OCI-LY7 (cell line): ENCODE measurements at regions not wholly inside any gene's neighbourhood (a gene's known extent, or its start where the extent isn't known, plus 50 kb on each side); places are given as distances from the start of the nearest gene placed in this dataset.

Experiments used
- BruUV-seq: library from RNA; stranded (reverse); fragments of 400-500 nt; replicated peaks from 2 replicates; lab custom pipeline; 2021; lab: Mats Ljungman, UMichigan
- CTCF ChIA-PET: fragments of 300-600 bp; sonication (Branson Sonifier 250); formaldehyde crosslinking; loops from one replicate; lab custom pipeline; 2022; ENCODE audit warnings: antibody characterized with exemption; ENCODE audit not compliant: unreplicated experiment; lab: Charles Lee
- POLR2A ChIA-PET: fragments of 300-600 bp; sonication (Branson Sonifier 250); formaldehyde crosslinking; loops from one replicate; lab custom pipeline; 2022; ENCODE audit warnings: antibody characterized with exemption; lab: Charles Lee
- DNase-seq: peaks from one replicate; pipeline ENCODE4 v3.0.0-alpha.2; 2015; ENCODE audit warnings: low spot score
- H2AFZ ChIP-seq: fragments of 200-600 bp; sonication (generic), shearing (Covaris generic); 2 replicates; pipeline ENCODE4 v1.6.1; 2014; ENCODE audit warnings: mild to moderate bottlenecking, antibody characterized with exemption, low read length, moderate library complexity
- H3K27ac ChIP-seq: fragments of 200-600 bp; sonication (generic); 2 replicates; pipeline ENCODE4 v1.5.1; 2014; ENCODE audit warnings: mixed run types, low read depth, mild to moderate bottlenecking, moderate library complexity, low read length, inconsistent platforms; ENCODE audit not compliant: poor library complexity, severe bottlenecking
- H3K36me3 ChIP-seq: fragments of 200-600 bp; sonication (generic); 2 replicates; pipeline ENCODE4 v1.6.1; 2014; ENCODE audit warnings: mild to moderate bottlenecking, antibody characterized with exemption, low read length, moderate library complexity, mixed read lengths; ENCODE audit not compliant: insufficient read depth
- H3K4me1 ChIP-seq: fragments of 200-600 bp; sonication (generic); 2 replicates; pipeline ENCODE4 v1.5.1; 2014; ENCODE audit warnings: mild to moderate bottlenecking, low read length; ENCODE audit not compliant: insufficient read depth, poor library complexity, severe bottlenecking
- H3K4me2 ChIP-seq: fragments of 200-600 bp; sonication (generic); 2 replicates; pipeline ENCODE4 v1.6.1; 2014; ENCODE audit warnings: mild to moderate bottlenecking, low read length
- H3K4me3 ChIP-seq: fragments of 200-600 bp; sonication (generic); 2 replicates; pipeline ENCODE4 v1.5.1; 2014; ENCODE audit warnings: mild to moderate bottlenecking, low read depth, low read length; ENCODE audit not compliant: poor library complexity, severe bottlenecking
- H3K79me2 ChIP-seq: fragments of 200-600 bp; sonication (generic); 2 replicates; pipeline ENCODE4 v1.6.1; 2016; ENCODE audit warnings: low read depth, mild to moderate bottlenecking, low read length, moderate library complexity, mixed read lengths; ENCODE audit not compliant: insufficient read depth
- H3K9me2 ChIP-seq: fragments of 200-600 bp; sonication (generic); 2 replicates; pipeline ENCODE4 v1.6.1; 2016; ENCODE audit warnings: mild to moderate bottlenecking, low read length, mixed read lengths; ENCODE audit not compliant: insufficient read depth
- H3K9me3 ChIP-seq: fragments of 200-600 bp; sonication (generic); 2 replicates; pipeline ENCODE4 v1.6.1; 2014; ENCODE audit warnings: mild to moderate bottlenecking, mixed run types, low read length, mixed read lengths
- H4K20me1 ChIP-seq: fragments of 200-600 bp; sonication (generic); 2 replicates; pipeline ENCODE4 v1.6.1; 2014; ENCODE audit warnings: mild to moderate bottlenecking, antibody characterized with exemption, low read length, moderate library complexity, mixed read lengths; ENCODE audit not compliant: insufficient read depth
- EZH2phosphoT487 ChIP-seq: fragments of 200-600 bp; sonication (generic); IDR thresholded peaks from 2 replicates; pipeline ENCODE4 v1.6.1; 2018; ENCODE audit warnings: low read depth, borderline replicate concordance, mild to moderate bottlenecking, mixed run types, antibody characterized with exemption, low read length, moderate library complexity, mixed read lengths
- intact Hi-C: fragments of 100-400 bp; cut with micrococcal nuclease; formaldehyde crosslinking; loops from one replicate; pipeline ENCODE4 v1.10.0; 2022; ENCODE audit not compliant: unreplicated experiment
- TF ChIP-seq, protein P1 (sequence below): fragments of 200-600 bp; sonication (generic); conservative IDR thresholded peaks from 2 replicates; pipeline ENCODE4 v1.5.1; 2014; ENCODE audit warnings: mild to moderate bottlenecking, antibody characterized with exemption, low read length, moderate library complexity, mixed read lengths

DNA sequence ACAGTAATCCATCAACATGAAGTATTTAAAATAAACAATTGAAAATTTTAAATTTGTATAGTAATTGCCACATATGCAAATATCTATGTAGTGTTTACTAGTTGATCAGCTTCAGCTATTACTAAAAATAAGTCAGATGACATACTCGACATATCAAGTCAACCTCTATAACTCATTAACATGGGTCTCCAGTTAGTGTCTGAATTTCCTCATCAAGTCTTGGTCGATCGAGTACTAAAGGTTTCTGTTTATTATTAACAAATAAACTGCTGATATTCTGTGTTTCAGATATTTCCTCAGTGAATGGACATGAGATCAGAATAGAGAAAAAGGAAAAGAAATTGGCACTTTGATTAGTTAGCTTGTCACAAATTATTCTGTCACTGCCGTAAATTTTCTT lies 266.5 kb upstream of the ITGA1 start:
- POLR2A ChIA-PET = no interaction called here

DNA sequence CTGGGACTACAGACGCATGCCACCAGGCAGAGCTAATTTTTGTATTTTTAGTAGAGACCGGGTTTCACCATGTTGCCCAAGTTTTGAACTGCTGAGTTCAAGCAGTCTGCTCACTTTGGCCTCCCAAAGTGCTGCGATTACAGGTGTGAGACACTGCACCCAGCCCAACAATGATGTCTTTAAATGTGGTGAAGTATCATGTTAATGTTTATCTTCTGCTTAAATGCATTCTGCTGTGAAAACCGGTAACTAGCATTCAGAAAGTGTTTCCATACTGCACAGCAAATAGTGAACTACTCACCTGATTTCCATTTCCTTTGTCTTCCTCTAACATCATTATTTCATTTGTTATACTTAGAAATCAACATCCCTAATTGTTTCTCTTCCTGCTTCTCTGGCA lies 264.0 kb upstream of the ITGA1 start:
- DNase-seq = no peak
- Histone ChIP-seq H3K4me1 (no peaks in the 10 kb centered on the region), H3K9me2 (no peaks in the 10 kb centered on the region), H3K4me2 (no peak overlapping the region), H3K4me3 (no peak overlapping the region), H3K79me2 (no peaks in the 10 kb centered on the region), H3K36me3 (no peaks in the 10 kb centered on the region), H3K9me3 (no peaks in the 10 kb centered on the region), H3K27ac (no peak overlapping the region), H4K20me1 (no peaks in the 10 kb centered on the region), H2AFZ (no peak overlapping the region)
- intact Hi-C loops = no loop called here
- ChIA-PET POLR2A (interaction anchor here (0.7 kb wide), 1 partner anchor 58 kb away, joined by 3 read pairs; no protein-coding TSS in a partner anchor), CTCF (no interaction called here)
- no TSS peak for BruUV-seq
- no peak for TF ChIP-seq EZH2phosphoT487
- TF ChIP-seq, protein P1, sequence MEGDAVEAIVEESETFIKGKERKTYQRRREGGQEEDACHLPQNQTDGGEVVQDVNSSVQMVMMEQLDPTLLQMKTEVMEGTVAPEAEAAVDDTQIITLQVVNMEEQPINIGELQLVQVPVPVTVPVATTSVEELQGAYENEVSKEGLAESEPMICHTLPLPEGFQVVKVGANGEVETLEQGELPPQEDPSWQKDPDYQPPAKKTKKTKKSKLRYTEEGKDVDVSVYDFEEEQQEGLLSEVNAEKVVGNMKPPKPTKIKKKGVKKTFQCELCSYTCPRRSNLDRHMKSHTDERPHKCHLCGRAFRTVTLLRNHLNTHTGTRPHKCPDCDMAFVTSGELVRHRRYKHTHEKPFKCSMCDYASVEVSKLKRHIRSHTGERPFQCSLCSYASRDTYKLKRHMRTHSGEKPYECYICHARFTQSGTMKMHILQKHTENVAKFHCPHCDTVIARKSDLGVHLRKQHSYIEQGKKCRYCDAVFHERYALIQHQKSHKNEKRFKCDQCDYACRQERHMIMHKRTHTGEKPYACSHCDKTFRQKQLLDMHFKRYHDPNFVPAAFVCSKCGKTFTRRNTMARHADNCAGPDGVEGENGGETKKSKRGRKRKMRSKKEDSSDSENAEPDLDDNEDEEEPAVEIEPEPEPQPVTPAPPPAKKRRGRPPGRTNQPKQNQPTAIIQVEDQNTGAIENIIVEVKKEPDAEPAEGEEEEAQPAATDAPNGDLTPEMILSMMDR = no peak

More for the DNA sequence above, 266.5 kb upstream of the ITGA1 start:
- Histone ChIP-seq H2AFZ (no peak overlapping the region), H3K79me2 (no peaks in the 10 kb centered on the region), H4K20me1 (no peaks in the 10 kb centered on the region), H3K4me2 (no peak overlapping the region), H3K36me3 (no peaks in the 10 kb centered on the region), H3K27ac (no peak overlapping the region), H3K4me3 (no peak overlapping the region), H3K9me2 (no peaks in the 10 kb centered on the region), H3K4me1 (no peaks in the 10 kb centered on the region), H3K9me3 (no peaks in the 10 kb centered on the region)
- DNase-seq = no peak
- CTCF ChIA-PET = no interaction called here
- no TSS peak for BruUV-seq
- no peak for TF ChIP-seq EZH2phosphoT487
- TF ChIP-seq, protein P1 = no peak
- intact Hi-C loops = no loop called here

DNA sequence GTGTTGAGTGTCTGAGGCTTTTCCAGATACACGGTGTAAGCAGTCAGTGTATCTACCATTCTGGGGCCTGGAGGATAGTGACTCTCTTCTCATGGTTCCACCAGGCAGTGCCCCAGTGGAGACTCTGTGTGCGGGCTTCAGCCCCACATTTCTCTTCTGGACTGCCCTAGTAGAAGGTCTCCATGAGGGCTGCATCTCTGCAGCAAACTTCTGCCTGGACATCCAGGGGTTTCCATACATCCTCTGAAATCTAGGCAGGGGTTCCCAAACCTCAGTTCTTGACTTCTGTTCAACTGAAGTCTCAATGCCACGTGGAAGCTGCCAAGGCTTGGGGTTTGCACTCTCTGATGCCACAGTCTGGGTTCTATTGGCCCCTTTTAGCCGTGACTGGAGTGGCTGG lies 256.6 kb upstream of the ITGA1 start:
- POLR2A ChIA-PET = no interaction called here
- H3K9me3 ChIP-seq = no peaks in the 10 kb centered on the region
- intact Hi-C loops = no loop called here
- DNase-seq = peak; percentile 14
- no peak overlapping the region for H3K27ac ChIP-seq
- no peak overlapping the region for H3K4me2 ChIP-seq
- TF ChIP-seq EZH2phosphoT487 = no peak
- TF ChIP-seq, protein P1 = no peak
- no peaks in the 10 kb centered on the region for H3K79me2 ChIP-seq
- BruUV-seq = no TSS peak
- no peaks in the 10 kb centered on the region for H4K20me1 ChIP-seq
- CTCF ChIA-PET = no interaction called here
- H3K4me3 ChIP-seq = no peak overlapping the region
- no peaks in the 10 kb centered on the region for H3K4me1 ChIP-seq
- no peaks in the 10 kb centered on the region for H3K9me2 ChIP-seq
- H2AFZ ChIP-seq = no peak overlapping the region
- H3K36me3 ChIP-seq = no peaks in the 10 kb centered on the region
